ENCODE measurements at regions not wholly inside any gene's neighbourhood (a gene's known extent, or its start where the extent isn't known, plus 50 kb on each side); places are given as distances from the start of the nearest gene placed in this dataset.
"Not testable (repeated sequence)": the region's sequence is repeated elsewhere in the genome, so short reads cannot be mapped to it uniquely, and the experiment has no call there.

- DNase-seq = not testable (repeated sequence)
These were observed 312.8 kb downstream of the GOLGA6L6 start for GRCh38 chr15:20228791-20229190.

- DNase-seq = not testable (repeated sequence)
These were observed 314.3 kb downstream of the GOLGA6L6 start for GRCh38 chr15:20227119-20227853.

- not testable (repeated sequence) for DNase-seq
These were observed 315.1 kb downstream of the GOLGA6L6 start for GRCh38 chr15:20226531-20226930.

- not testable (repeated sequence) for DNase-seq
These were observed 320.5 kb downstream of the GOLGA6L6 start for GRCh38 chr15:20221063-20221462.

GRCh38 chr15:20219171-20219570 lies 322.4 kb downstream of the GOLGA6L6 start:
- not testable (repeated sequence) for DNase-seq

- DNase-seq = not testable (repeated sequence)
These were observed 325.9 kb downstream of the GOLGA6L6 start for GRCh38 chr15:20215700-20216099.

- not testable (repeated sequence) for DNase-seq
These were observed 327.5 kb downstream of the GOLGA6L6 start for GRCh38 chr15:20214101-20214500.

- DNase-seq = not testable (repeated sequence)
These were observed 330.1 kb downstream of the GOLGA6L6 start for GRCh38 chr15:20211508-20211907.

- not testable (repeated sequence) for DNase-seq
These were observed 331.6 kb downstream of the GOLGA6L6 start for GRCh38 chr15:20209973-20210372.

- DNase-seq = not testable (repeated sequence)
These were observed 334.0 kb downstream of the GOLGA6L6 start for GRCh38 chr15:20207607-20208006.

GRCh38 chr15:20207198-20207597 lies 334.4 kb downstream of the GOLGA6L6 start:
- DNase-seq = not testable (repeated sequence)

GRCh38 chr15:20204177-20204866 lies 337.3 kb downstream of the GOLGA6L6 start:
- DNase-seq = not testable (repeated sequence)

GRCh38 chr15:20203649-20204150 lies 337.9 kb downstream of the GOLGA6L6 start:
- not testable (repeated sequence) for DNase-seq

- DNase-seq = not testable (repeated sequence)
These were observed 346.9 kb downstream of the GOLGA6L6 start for GRCh38 chr15:20194591-20195198.

- DNase-seq = not testable (repeated sequence)
These were observed 348.3 kb downstream of the GOLGA6L6 start for GRCh38 chr15:20192982-20193929.

- DNase-seq = not testable (repeated sequence)
These were observed 350.0 kb downstream of the GOLGA6L6 start for GRCh38 chr15:20191508-20192125.

GRCh38 chr15:20188611-20189010 lies 353.0 kb downstream of the GOLGA6L6 start:
- not testable (repeated sequence) for DNase-seq

- not testable (repeated sequence) for DNase-seq
These were observed 353.9 kb downstream of the GOLGA6L6 start for GRCh38 chr15:20187370-20188355.

- not testable (repeated sequence) for DNase-seq
These were observed 356.7 kb downstream of the GOLGA6L6 start for GRCh38 chr15:20184879-20185278.

- not testable (repeated sequence) for DNase-seq
These were observed 373.4 kb downstream of the GOLGA6L6 start for GRCh38 chr15:20168221-20168620.
